Hepatocyte (in vitro differentiated cells): ENCODE measurements at regions not wholly inside any gene's neighbourhood (a gene's known extent, or its start where the extent isn't known, plus 50 kb on each side); places are given as distances from the start of the nearest gene placed in this dataset.

Experiments used
- DNase-seq: peaks from one replicate; pipeline ENCODE4 v3.0.0-alpha.2; 2016; ENCODE audit warnings: low spot score
- H2AFZ ChIP-seq: fragments of 200-600 bp; sonication (generic); 2 replicates; pipeline ENCODE4 v1.6.0; 2016; ENCODE audit warnings: antibody characterized with exemption, mild to moderate bottlenecking
- H3K27ac ChIP-seq: fragments of 200-600 bp; sonication (generic); 2 replicates; pipeline ENCODE4 v1.5.1; 2016; ENCODE audit warnings: mild to moderate bottlenecking
- H3K27me3 ChIP-seq: fragments of 200-600 bp; sonication (generic); 2 replicates; pipeline ENCODE4 v1.6.1; 2016
- H3K36me3 ChIP-seq: fragments of 200-600 bp; sonication (generic); replicated peaks from 2 replicates; pipeline ENCODE4 v1.5.1; 2016; ENCODE audit warnings: low read depth; ENCODE audit not compliant: insufficient read depth
- H3K4me1 ChIP-seq: fragments of 200-600 bp; sonication (generic); 2 replicates; pipeline ENCODE4 v1.5.1; 2016; ENCODE audit warnings: mild to moderate bottlenecking, moderate library complexity; ENCODE audit not compliant: insufficient read depth
- H3K4me2 ChIP-seq: fragments of 200-600 bp; sonication (generic); 2 replicates; pipeline ENCODE4 v1.6.0; 2016
- H3K4me3 ChIP-seq: fragments of 200-600 bp; sonication (generic); 2 replicates; pipeline ENCODE4 v1.5.1; 2016; ENCODE audit warnings: mild to moderate bottlenecking
- H3K79me2 ChIP-seq: fragments of 200-600 bp; sonication (generic); 2 replicates; pipeline ENCODE4 v1.6.0; 2017; ENCODE audit warnings: mild to moderate bottlenecking
- H3K9me2 ChIP-seq: fragments of 200-600 bp; sonication (generic); replicated peaks from 2 replicates; pipeline ENCODE4 v1.6.0; 2017; ENCODE audit warnings: mild to moderate bottlenecking; ENCODE audit not compliant: insufficient read depth
- H3K9me3 ChIP-seq: fragments of 200-600 bp; sonication (generic); 2 replicates; pipeline ENCODE4 v1.5.1; 2016; ENCODE audit warnings: low read depth, mild to moderate bottlenecking
- H4K20me1 ChIP-seq: fragments of 200-600 bp; sonication (generic); 2 replicates; pipeline ENCODE4 v1.6.0; 2016; ENCODE audit warnings: mild to moderate bottlenecking; ENCODE audit not compliant: insufficient read depth, poor library complexity, severe bottlenecking
- EZH2 ChIP-seq: fragments of 200-600 bp; sonication (generic); IDR thresholded peaks from 2 replicates; pipeline ENCODE4 v1.6.1; 2016; ENCODE audit warnings: antibody characterized with exemption, mild to moderate bottlenecking, borderline replicate concordance
- EZH2phosphoT487 ChIP-seq: fragments of 200-600 bp; sonication (generic); IDR thresholded peaks from one replicate; pipeline ENCODE4 v1.6.1; 2018; ENCODE audit warnings: antibody characterized with exemption, mild to moderate bottlenecking, low read depth, moderate library complexity; ENCODE audit not compliant: unreplicated experiment, severe bottlenecking
- WGBS: methylation state at CpG from one replicate; pipeline ENCODE4 v1.1.6; 2016; ENCODE audit warnings: low lambda C conversion rate; ENCODE audit errors: missing lambda C conversion rate; 5-methylcytosine and 5-hydroxymethylcytosine counted together
- TF ChIP-seq, protein P1 (sequence below): fragments of 200-600 bp; sonication (generic); IDR thresholded peaks from 2 replicates; pipeline ENCODE4 v1.5.1; 2016; ENCODE audit warnings: antibody characterized with exemption, mild to moderate bottlenecking; ENCODE audit not compliant: poor library complexity

DNA sequence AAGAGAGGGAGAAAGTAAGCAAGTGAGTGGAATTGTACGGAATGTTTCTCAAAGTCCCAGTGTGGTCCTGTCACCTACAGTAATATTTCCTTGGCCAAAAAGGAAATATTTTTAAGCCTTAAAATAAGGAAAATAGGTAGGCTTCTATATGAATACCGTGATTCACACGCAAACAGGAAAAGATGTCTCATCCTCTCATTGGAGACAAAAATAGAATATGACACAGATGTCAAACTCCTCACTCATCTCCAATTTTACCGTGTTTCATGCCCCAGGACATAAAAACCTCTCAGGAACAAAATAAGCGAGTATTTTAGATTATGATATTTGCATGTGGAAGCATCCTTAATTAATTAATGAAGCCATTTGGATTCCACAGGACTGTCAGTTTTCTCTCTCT is 1269.5 kb downstream of the RAPGEF2 start:
- no peak for DNase-seq
- Histone ChIP-seq H4K20me1 (no peaks in the 10 kb centered on the region), H3K4me3 (no peak overlapping the region), H3K79me2 (no peaks in the 10 kb centered on the region), H3K9me2 (no peaks in the 10 kb centered on the region), H3K27me3 (no peaks in the 10 kb centered on the region), H3K4me1 (no peaks in the 10 kb centered on the region), H2AFZ (no peak overlapping the region), H3K9me3 (no peaks in the 10 kb centered on the region), H3K36me3 (no peaks in the 10 kb centered on the region), H3K27ac (no peak overlapping the region), H3K4me2 (no peak overlapping the region)
- TF ChIP-seq EZH2 = no peak
- TF ChIP-seq EZH2phosphoT487 = no peak
- TF ChIP-seq, protein P1, sequence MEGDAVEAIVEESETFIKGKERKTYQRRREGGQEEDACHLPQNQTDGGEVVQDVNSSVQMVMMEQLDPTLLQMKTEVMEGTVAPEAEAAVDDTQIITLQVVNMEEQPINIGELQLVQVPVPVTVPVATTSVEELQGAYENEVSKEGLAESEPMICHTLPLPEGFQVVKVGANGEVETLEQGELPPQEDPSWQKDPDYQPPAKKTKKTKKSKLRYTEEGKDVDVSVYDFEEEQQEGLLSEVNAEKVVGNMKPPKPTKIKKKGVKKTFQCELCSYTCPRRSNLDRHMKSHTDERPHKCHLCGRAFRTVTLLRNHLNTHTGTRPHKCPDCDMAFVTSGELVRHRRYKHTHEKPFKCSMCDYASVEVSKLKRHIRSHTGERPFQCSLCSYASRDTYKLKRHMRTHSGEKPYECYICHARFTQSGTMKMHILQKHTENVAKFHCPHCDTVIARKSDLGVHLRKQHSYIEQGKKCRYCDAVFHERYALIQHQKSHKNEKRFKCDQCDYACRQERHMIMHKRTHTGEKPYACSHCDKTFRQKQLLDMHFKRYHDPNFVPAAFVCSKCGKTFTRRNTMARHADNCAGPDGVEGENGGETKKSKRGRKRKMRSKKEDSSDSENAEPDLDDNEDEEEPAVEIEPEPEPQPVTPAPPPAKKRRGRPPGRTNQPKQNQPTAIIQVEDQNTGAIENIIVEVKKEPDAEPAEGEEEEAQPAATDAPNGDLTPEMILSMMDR = no peak
- 94% methylated on average over 5 of the region's 5 CpGs for WGBS

DNA sequence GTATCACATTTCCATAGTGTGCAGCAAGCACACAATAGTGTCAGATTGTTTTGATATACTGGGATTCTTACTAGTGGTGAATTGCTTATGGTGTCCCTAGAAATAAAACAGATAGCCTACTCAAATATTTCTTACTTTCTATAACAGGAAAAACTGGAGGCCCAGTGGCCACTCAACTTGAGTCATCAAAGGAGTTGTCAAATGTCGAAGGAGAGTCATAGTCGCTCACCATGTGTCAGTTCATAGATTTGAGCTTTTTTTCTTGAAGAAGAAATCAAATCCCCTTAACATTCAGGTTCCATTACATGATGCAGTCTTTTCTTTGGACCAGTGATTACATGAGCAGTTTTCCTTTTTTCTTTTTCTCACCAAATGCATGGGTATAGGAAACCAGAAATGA is 1271.0 kb downstream of the RAPGEF2 start:
- H3K27ac ChIP-seq = no peak overlapping the region
- no peaks in the 10 kb centered on the region for H3K9me3 ChIP-seq
- no peak overlapping the region for H3K4me3 ChIP-seq
- H3K4me1 ChIP-seq = no peaks in the 10 kb centered on the region
- no peaks in the 10 kb centered on the region for H4K20me1 ChIP-seq
- H2AFZ ChIP-seq = no peak overlapping the region
- WGBS = 91% methylated on average over 2 of the region's 2 CpGs
- no peaks in the 10 kb centered on the region for H3K27me3 ChIP-seq
- no peaks in the 10 kb centered on the region for H3K79me2 ChIP-seq
- no peaks in the 10 kb centered on the region for H3K36me3 ChIP-seq
- no peaks in the 10 kb centered on the region for H3K9me2 ChIP-seq
- no peak overlapping the region for H3K4me2 ChIP-seq
- TF ChIP-seq EZH2phosphoT487 = no peak
- TF ChIP-seq, protein P1 = no peak
- no peak for TF ChIP-seq EZH2
- DNase-seq = no peak

DNA sequence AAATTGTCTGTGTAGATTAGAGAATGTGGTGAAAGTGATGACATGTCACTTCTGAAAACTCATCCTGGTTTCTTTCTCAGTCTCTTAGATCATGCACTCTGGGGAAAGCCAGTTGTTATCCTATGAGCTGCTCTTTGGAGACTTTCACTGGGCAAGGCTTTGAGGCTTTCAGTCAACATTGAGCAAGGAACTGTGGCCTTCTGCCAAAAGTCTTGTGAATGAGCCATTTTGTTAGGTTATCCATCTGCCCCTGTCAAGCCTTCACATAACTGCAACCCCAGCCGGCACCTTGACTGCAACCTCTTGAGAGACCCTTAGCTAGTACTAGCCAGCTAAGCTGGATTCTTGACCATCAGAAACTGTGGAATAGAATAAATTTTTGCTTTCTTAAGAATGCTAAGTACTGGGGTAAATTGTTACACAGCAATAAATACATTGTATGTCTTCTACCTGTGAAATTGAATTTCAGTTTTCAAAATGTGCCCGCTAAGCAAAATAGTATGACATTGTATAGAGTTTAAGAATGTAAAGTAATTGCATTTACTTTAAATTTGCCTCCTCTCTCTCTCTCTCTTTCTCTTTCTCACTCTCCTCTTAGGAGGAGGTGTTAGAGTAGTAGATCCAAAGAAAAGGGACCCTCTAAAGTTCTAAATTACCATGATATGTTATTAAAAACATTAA is 1273.0 kb downstream of the RAPGEF2 start:
- Histone ChIP-seq H2AFZ (no peak overlapping the region), H3K36me3 (no peaks in the 10 kb centered on the region), H3K27ac (no peak overlapping the region), H3K4me1 (no peaks in the 10 kb centered on the region), H3K27me3 (no peaks in the 10 kb centered on the region), H3K9me2 (no peaks in the 10 kb centered on the region), H3K4me2 (no peak overlapping the region), H3K9me3 (no peaks in the 10 kb centered on the region), H4K20me1 (no peaks in the 10 kb centered on the region), H3K79me2 (no peaks in the 10 kb centered on the region), H3K4me3 (no peak overlapping the region)
- WGBS = 88% methylated on average over 2 of the region's 2 CpGs
- TF ChIP-seq, protein P1 = no peak
- no peak for TF ChIP-seq EZH2phosphoT487
- no peak for TF ChIP-seq EZH2
- peak; percentile 7 for DNase-seq

- H3K9me2 ChIP-seq = no peaks in the 10 kb centered on the region
- TF ChIP-seq EZH2phosphoT487 = no peak
- TF ChIP-seq, protein P1 = no peak
- no peak for TF ChIP-seq EZH2
- H3K4me2 ChIP-seq = no peak overlapping the region
- H3K4me1 ChIP-seq = no peaks in the 10 kb centered on the region
- no peaks in the 10 kb centered on the region for H3K9me3 ChIP-seq
- no peaks in the 10 kb centered on the region for H4K20me1 ChIP-seq
- H3K4me3 ChIP-seq = no peak overlapping the region
- H3K79me2 ChIP-seq = no peaks in the 10 kb centered on the region
- no peak overlapping the region for H3K27ac ChIP-seq
- DNase-seq = no peak
- H3K36me3 ChIP-seq = no peaks in the 10 kb centered on the region
- no peak overlapping the region for H2AFZ ChIP-seq
- no peaks in the 10 kb centered on the region for H3K27me3 ChIP-seq
Measured at GRCh38 chr4:160386846-160387245, 1284.0 kb downstream of the RAPGEF2 start.
